IgD-negative memory B cell (primary cell): ENCODE measurements at regions not wholly inside any gene's neighbourhood (a gene's known extent, or its start where the extent isn't known, plus 50 kb on each side); places are given as distances from the start of the nearest gene placed in this dataset.

Source experiments
- H3K27ac Mint-ChIP-seq, 3 donors: one replicate each; pipeline ENCODE4 v1.8.0; 2020 to 2022; ENCODE audit warnings: mild to moderate bottlenecking in 3 of 3, mixed read lengths in 3 of 3, moderate library complexity in 1 of 3
- H3K27me3 Mint-ChIP-seq: one replicate; pipeline ENCODE4 v1.8.0; 2021; ENCODE audit warnings: mixed read lengths
- H3K36me3 Mint-ChIP-seq: one replicate; pipeline ENCODE4 v1.8.0; 2020; ENCODE audit warnings: mild to moderate bottlenecking, mixed read lengths
- H3K4me1 Mint-ChIP-seq, 3 donors: one replicate each; pipeline ENCODE4 v1.8.0; 2020 to 2022; ENCODE audit warnings: mixed read lengths in 3 of 3, mild to moderate bottlenecking in 1 of 3
- H3K4me3 Mint-ChIP-seq, 4 donors: one replicate each; pipeline ENCODE4 v1.8.0; 2020 to 2022; ENCODE audit warnings: mild to moderate bottlenecking in 4 of 4, mixed read lengths in 4 of 4, moderate library complexity in 3 of 4
- H3K9me3 Mint-ChIP-seq, 3 donors: one replicate each; pipeline ENCODE4 v1.8.0; 2020 to 2021; ENCODE audit warnings: mixed read lengths in 3 of 3, mild to moderate bottlenecking in 1 of 3

GRCh38 chr18:75478996-75479880 lies 51.7 kb upstream of the SMIM21 start:
- H3K36me3 Mint-ChIP-seq: peaks cover 5% of the 10 kb centered on the region
- H3K27me3 Mint-ChIP-seq: no peaks in the 10 kb centered on the region

DNA sequence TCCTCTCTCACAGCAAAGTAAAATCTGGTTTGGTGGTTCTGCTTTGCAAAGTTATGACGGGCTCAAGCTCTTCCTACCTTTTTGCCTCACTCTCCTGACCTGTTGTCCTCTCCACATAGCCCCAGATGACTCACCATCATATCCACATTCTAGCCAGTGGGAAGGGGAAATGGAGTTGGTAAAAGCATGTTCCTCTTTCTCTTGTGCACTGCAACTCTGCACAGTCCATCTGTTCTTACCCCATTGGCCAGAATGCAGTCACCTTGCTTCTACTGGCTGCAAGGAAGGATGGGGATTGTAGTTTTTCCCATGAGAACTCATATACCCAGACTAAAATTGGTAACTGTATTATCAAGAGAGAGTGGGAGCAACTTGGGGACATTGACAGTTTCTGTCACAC lies 50.4 kb upstream of the SMIM21 start:
- H3K27ac Mint-ChIP-seq: peak overlapping the region in 1 of 3 donors; percentile 86
- H3K9me3 Mint-ChIP-seq: peaks cover 0 to 3% (median 0%) of the 10 kb centered on the region in 3 donors
- peak overlapping the region in 1 of 4 donors; percentile 42 for H3K4me3 Mint-ChIP-seq
- H3K4me1 Mint-ChIP-seq: peaks cover 0 to 2% (median 1%) of the 10 kb centered on the region in 3 donors
- H3K36me3 Mint-ChIP-seq: peaks cover under 1% of the 10 kb centered on the region
- no peaks in the 10 kb centered on the region for H3K27me3 Mint-ChIP-seq

More at GRCh38 chr18:75478996-75479880, 51.7 kb upstream of the SMIM21 start:
- Mint-ChIP-seq H3K4me3 (no peak overlapping the region), H3K27ac (no peak overlapping the region), H3K9me3 (peaks cover 4 to 5% (median 5%) of the 10 kb centered on the region in 3 donors), H3K4me1 (peaks cover 0 to 2% (median 1%) of the 10 kb centered on the region in 3 donors)
